ENCODE measurements at regions not wholly inside any gene's neighbourhood (a gene's known extent, or its start where the extent isn't known, plus 50 kb on each side); places are given as distances from the start of the nearest gene placed in this dataset.

DNA sequence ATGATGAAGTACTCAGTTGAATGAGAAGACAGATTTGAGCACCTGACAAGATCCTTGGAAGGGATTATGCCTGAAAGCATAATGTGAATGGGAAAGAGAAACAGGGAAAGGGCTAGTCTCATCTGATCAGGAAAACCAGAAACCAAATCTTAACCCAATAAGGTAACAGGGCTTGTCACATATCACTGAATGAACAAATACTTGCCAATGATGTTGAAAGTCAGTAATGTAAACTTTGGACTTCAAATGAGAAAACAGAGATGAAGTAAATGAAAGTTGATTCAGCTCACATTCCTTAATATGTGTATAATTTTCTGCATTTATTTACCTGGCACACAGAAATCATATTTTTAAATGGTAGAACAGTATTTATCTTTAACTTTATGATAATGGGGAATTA lies 480.0 kb downstream of the KCTD12 start:
- Histone ChIP-seq H3K27ac (ENCODE audit: low read depth in 1 of 2, low read length in 1 of 2) (no peak overlapping the region), H3K9me3 (ENCODE audit: control insufficient read depth in 2 of 2, insufficient read depth in 1 of 2, low read length in 1 of 2) (no peaks in the 10 kb centered on the region), H3K4me3 (ENCODE audit: low read length in 2 of 2) (no peak overlapping the region), H3K4me1 (ENCODE audit: control insufficient read depth in 2 of 2, insufficient read depth in 2 of 2, low read length in 2 of 2) (no peaks in the 10 kb centered on the region), H3K36me3 (ENCODE audit: control insufficient read depth in 2 of 2, insufficient read depth in 2 of 2, low read length in 1 of 2) (no peaks in the 10 kb centered on the region), H3K27me3 (ENCODE audit: control insufficient read depth in 2 of 2, insufficient read depth in 1 of 2, low read length in 1 of 2) (no peaks in the 10 kb centered on the region)
- no peak for DNase-seq (ENCODE audit: low read depth in 6 of 9, low spot score in 9 of 9)

DNA sequence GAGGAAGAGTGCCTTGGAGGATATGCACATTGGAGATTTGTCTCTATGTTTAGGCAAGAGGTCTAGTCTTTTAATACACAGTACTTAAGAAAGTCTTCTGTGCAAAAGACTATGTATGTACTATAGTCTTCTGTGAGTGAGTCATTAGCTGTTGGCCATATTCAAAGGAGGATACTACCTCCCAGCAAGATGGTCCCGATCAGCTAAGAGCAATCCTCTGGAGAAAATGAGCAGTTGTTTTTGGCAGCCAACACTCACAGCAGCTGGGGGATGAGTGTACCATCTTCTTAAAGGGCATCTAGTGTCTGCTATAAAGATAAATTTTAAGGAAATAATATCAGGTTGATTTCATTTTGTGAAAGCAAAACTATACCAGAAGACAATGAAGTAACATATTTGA lies 487.8 kb downstream of the KCTD12 start:
- no peaks in the 10 kb centered on the region for H3K4me1 ChIP-seq (ENCODE audit: control insufficient read depth in 2 of 2, insufficient read depth in 2 of 2, low read length in 2 of 2)
- no peak for DNase-seq (ENCODE audit: low read depth in 6 of 9, low spot score in 9 of 9)
- 98% methylated on average over 1 of the region's 1 CpG for WGBS

GRCh38 chr13:76397413-76397812 lies 488.8 kb downstream of the KCTD12 start:
- Histone ChIP-seq H3K9me3 (ENCODE audit: control insufficient read depth in 2 of 2, insufficient read depth in 1 of 2, low read length in 1 of 2) (no peaks in the 10 kb centered on the region), H3K4me3 (ENCODE audit: low read length in 2 of 2) (no peak overlapping the region), H3K27ac (ENCODE audit: low read depth in 1 of 2, low read length in 1 of 2) (no peak overlapping the region), H3K27me3 (ENCODE audit: control insufficient read depth in 2 of 2, insufficient read depth in 1 of 2, low read length in 1 of 2) (no peaks in the 10 kb centered on the region), H3K36me3 (ENCODE audit: control insufficient read depth in 2 of 2, insufficient read depth in 2 of 2, low read length in 1 of 2) (no peaks in the 10 kb centered on the region), H3K4me1 (ENCODE audit: control insufficient read depth in 2 of 2, insufficient read depth in 2 of 2, low read length in 2 of 2) (no peaks in the 10 kb centered on the region)
- DNase-seq (ENCODE audit: low read depth in 6 of 9, low spot score in 9 of 9), result peak in 1 of 9 donors; percentile 6
- 92% methylated on average over 3 of the region's 3 CpGs for WGBS

More for the DNA sequence above, 487.8 kb downstream of the KCTD12 start:
- Histone ChIP-seq H3K27me3 (ENCODE audit: control insufficient read depth in 2 of 2, insufficient read depth in 1 of 2, low read length in 1 of 2) (no peaks in the 10 kb centered on the region), H3K4me3 (ENCODE audit: low read length in 2 of 2) (no peak overlapping the region), H3K36me3 (ENCODE audit: control insufficient read depth in 2 of 2, insufficient read depth in 2 of 2, low read length in 1 of 2) (no peaks in the 10 kb centered on the region), H3K27ac (ENCODE audit: low read depth in 1 of 2, low read length in 1 of 2) (no peak overlapping the region), H3K9me3 (ENCODE audit: control insufficient read depth in 2 of 2, insufficient read depth in 1 of 2, low read length in 1 of 2) (no peaks in the 10 kb centered on the region)

GRCh38 chr13:76389321-76389720 lies 496.9 kb downstream of the KCTD12 start:
- H3K36me3 ChIP-seq (ENCODE audit: control insufficient read depth in 2 of 2, insufficient read depth in 2 of 2, low read length in 1 of 2), result no peaks in the 10 kb centered on the region
- no peak overlapping the region for H3K4me3 ChIP-seq (ENCODE audit: low read length in 2 of 2)
- H3K27me3 ChIP-seq (ENCODE audit: control insufficient read depth in 2 of 2, insufficient read depth in 1 of 2, low read length in 1 of 2), result no peaks in the 10 kb centered on the region
- H3K9me3 ChIP-seq (ENCODE audit: control insufficient read depth in 2 of 2, insufficient read depth in 1 of 2, low read length in 1 of 2), result no peaks in the 10 kb centered on the region
- H3K27ac ChIP-seq (ENCODE audit: low read depth in 1 of 2, low read length in 1 of 2), result no peak overlapping the region
- DNase-seq (ENCODE audit: low read depth in 6 of 9, low spot score in 9 of 9), result no peak
- WGBS, result 92% methylated on average over 1 of the region's 1 CpG
- no peaks in the 10 kb centered on the region for H3K4me1 ChIP-seq (ENCODE audit: control insufficient read depth in 2 of 2, insufficient read depth in 2 of 2, low read length in 2 of 2)

DNA sequence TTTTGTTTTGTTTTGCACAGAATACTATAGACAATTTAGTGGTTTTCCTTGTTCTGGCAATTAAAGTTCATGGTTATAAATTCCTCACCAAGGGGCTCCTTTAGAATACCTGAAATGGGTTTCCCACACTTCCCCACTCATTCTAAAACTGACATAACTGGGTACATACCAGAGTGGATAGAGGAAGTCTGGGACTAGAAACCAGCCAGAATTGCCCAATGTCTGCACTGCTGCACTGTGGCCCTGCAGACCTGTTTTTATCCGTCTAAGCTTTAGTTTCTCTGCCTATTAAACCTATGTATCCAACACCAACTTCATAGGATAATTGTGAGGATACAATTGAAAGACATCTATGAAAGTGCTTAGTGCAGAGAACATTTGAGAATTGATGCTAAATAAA lies 498.6 kb downstream of the KCTD12 start:
- DNase-seq (ENCODE audit: low read depth in 6 of 9, low spot score in 9 of 9), result no peak
- H3K27ac ChIP-seq (ENCODE audit: low read depth in 1 of 2, low read length in 1 of 2), result no peak overlapping the region
- no peak overlapping the region for H3K4me3 ChIP-seq (ENCODE audit: low read length in 2 of 2)
- H3K36me3 ChIP-seq (ENCODE audit: control insufficient read depth in 2 of 2, insufficient read depth in 2 of 2, low read length in 1 of 2), result no peaks in the 10 kb centered on the region
- no peaks in the 10 kb centered on the region for H3K9me3 ChIP-seq (ENCODE audit: control insufficient read depth in 2 of 2, insufficient read depth in 1 of 2, low read length in 1 of 2)
- no peaks in the 10 kb centered on the region for H3K27me3 ChIP-seq (ENCODE audit: control insufficient read depth in 2 of 2, insufficient read depth in 1 of 2, low read length in 1 of 2)
- no peaks in the 10 kb centered on the region for H3K4me1 ChIP-seq (ENCODE audit: control insufficient read depth in 2 of 2, insufficient read depth in 2 of 2, low read length in 2 of 2)
- 86% methylated on average over 1 of the region's 1 CpG for WGBS

GRCh38 chr13:76386321-76386720 lies 499.9 kb downstream of the KCTD12 start:
- no peaks in the 10 kb centered on the region for H3K36me3 ChIP-seq (ENCODE audit: control insufficient read depth in 2 of 2, insufficient read depth in 2 of 2, low read length in 1 of 2)
- DNase-seq (ENCODE audit: low read depth in 6 of 9, low spot score in 9 of 9), result no peak

DNA sequence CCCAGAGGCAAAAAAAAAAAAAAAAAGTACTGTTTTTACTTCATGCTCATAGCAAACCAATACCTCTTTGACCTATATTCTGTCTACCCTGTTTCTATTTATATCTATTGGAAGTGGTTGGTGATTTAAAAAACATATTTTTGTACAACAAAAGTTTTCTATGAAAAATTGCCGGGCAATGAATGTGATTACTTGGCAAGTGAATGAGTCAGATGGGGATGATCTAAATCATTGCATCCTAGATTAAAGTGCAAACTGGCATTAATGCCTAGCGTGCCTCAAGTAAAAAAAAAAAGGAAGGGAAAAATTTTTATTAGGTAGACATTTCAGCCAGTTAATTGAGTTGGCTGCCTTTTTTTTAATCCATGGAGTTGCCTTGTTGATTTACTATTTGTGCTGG lies 500.6 kb downstream of the KCTD12 start:
- 100% methylated on average over 2 of the region's 2 CpGs for WGBS
- Histone ChIP-seq H3K27ac (ENCODE audit: low read depth in 1 of 2, low read length in 1 of 2) (no peak overlapping the region), H3K27me3 (ENCODE audit: control insufficient read depth in 2 of 2, insufficient read depth in 1 of 2, low read length in 1 of 2) (no peaks in the 10 kb centered on the region), H3K36me3 (ENCODE audit: control insufficient read depth in 2 of 2, insufficient read depth in 2 of 2, low read length in 1 of 2) (no peaks in the 10 kb centered on the region), H3K9me3 (ENCODE audit: control insufficient read depth in 2 of 2, insufficient read depth in 1 of 2, low read length in 1 of 2) (no peaks in the 10 kb centered on the region), H3K4me3 (ENCODE audit: low read length in 2 of 2) (no peak overlapping the region), H3K4me1 (ENCODE audit: control insufficient read depth in 2 of 2, insufficient read depth in 2 of 2, low read length in 2 of 2) (no peaks in the 10 kb centered on the region)
- DNase-seq (ENCODE audit: low read depth in 6 of 9, low spot score in 9 of 9), result no peak

More at GRCh38 chr13:76386321-76386720, 499.9 kb downstream of the KCTD12 start:
- H3K4me3 ChIP-seq (ENCODE audit: low read length in 2 of 2), result no peak overlapping the region
- H3K27me3 ChIP-seq (ENCODE audit: control insufficient read depth in 2 of 2, insufficient read depth in 1 of 2, low read length in 1 of 2), result no peaks in the 10 kb centered on the region
- no peak overlapping the region for H3K27ac ChIP-seq (ENCODE audit: low read depth in 1 of 2, low read length in 1 of 2)
- no peaks in the 10 kb centered on the region for H3K4me1 ChIP-seq (ENCODE audit: control insufficient read depth in 2 of 2, insufficient read depth in 2 of 2, low read length in 2 of 2)
- no peaks in the 10 kb centered on the region for H3K9me3 ChIP-seq (ENCODE audit: control insufficient read depth in 2 of 2, insufficient read depth in 1 of 2, low read length in 1 of 2)
- WGBS, result 95% methylated on average over 3 of the region's 3 CpGs

DNA sequence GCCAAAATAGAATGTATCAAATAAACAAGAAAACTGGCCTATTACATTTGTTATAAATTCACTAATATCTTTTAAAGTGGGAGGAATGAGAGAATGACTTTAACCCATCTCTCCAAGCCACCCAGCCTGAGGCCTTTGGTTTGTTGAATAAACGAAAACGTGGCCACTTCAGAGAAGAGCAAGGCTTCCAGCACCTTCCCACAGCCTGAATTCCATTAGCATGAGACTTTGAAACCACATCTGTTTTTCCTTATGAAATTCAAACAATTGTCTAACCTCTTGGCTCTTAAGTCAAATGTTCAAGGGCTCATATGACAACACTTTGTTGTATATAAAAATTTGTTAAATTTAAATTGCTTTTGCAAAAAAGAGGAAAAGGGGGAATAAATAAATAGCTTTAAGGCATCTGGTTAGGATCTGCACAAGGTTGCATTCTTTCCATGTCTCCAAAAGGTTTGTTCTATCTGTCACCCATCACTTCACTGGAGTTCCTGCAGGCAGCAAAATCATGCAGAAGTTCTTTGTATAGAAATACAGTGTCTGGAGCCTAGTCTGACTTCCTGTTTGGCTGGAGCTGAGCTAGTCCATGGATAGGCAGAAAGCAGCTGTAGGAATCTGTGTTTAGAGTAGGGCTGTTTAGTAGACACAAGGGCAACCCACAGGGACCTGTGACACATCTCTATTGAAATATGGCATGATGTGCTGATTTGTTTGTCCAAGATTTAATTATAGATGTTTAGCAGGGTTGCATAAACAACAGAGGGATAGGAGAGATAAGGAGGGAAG lies 502.3 kb downstream of the KCTD12 start:
- no peaks in the 10 kb centered on the region for H3K4me1 ChIP-seq (ENCODE audit: control insufficient read depth in 2 of 2, insufficient read depth in 2 of 2, low read length in 2 of 2)
- H3K36me3 ChIP-seq (ENCODE audit: control insufficient read depth in 2 of 2, insufficient read depth in 2 of 2, low read length in 1 of 2), result no peaks in the 10 kb centered on the region
- H3K27ac ChIP-seq (ENCODE audit: low read depth in 1 of 2, low read length in 1 of 2), result no peak overlapping the region
- H3K4me3 ChIP-seq (ENCODE audit: low read length in 2 of 2), result no peak overlapping the region
- WGBS, result 96% methylated on average over 2 of the region's 2 CpGs
- no peaks in the 10 kb centered on the region for H3K27me3 ChIP-seq (ENCODE audit: control insufficient read depth in 2 of 2, insufficient read depth in 1 of 2, low read length in 1 of 2)
- no peak for DNase-seq (ENCODE audit: low read depth in 6 of 9, low spot score in 9 of 9)
- no peaks in the 10 kb centered on the region for H3K9me3 ChIP-seq (ENCODE audit: control insufficient read depth in 2 of 2, insufficient read depth in 1 of 2, low read length in 1 of 2)

- H3K4me1 ChIP-seq (ENCODE audit: control insufficient read depth in 2 of 2, insufficient read depth in 2 of 2, low read length in 2 of 2), result no peaks in the 10 kb centered on the region
- H3K27ac ChIP-seq (ENCODE audit: low read depth in 1 of 2, low read length in 1 of 2), result no peak overlapping the region
- no peaks in the 10 kb centered on the region for H3K27me3 ChIP-seq (ENCODE audit: control insufficient read depth in 2 of 2, insufficient read depth in 1 of 2, low read length in 1 of 2)
- no peaks in the 10 kb centered on the region for H3K36me3 ChIP-seq (ENCODE audit: control insufficient read depth in 2 of 2, insufficient read depth in 2 of 2, low read length in 1 of 2)
- 96% methylated on average over 1 of the region's 1 CpG for WGBS
- H3K9me3 ChIP-seq (ENCODE audit: control insufficient read depth in 2 of 2, insufficient read depth in 1 of 2, low read length in 1 of 2), result no peaks in the 10 kb centered on the region
- no peak overlapping the region for H3K4me3 ChIP-seq (ENCODE audit: low read length in 2 of 2)
- DNase-seq (ENCODE audit: low read depth in 6 of 9, low spot score in 9 of 9), result no peak
These were observed 505.6 kb downstream of the KCTD12 start for GRCh38 chr13:76380446-76381065.

Data from thymus (tissue), 11 donors.